ENCODE measurements at regions not wholly inside any gene's neighbourhood (a gene's known extent, or its start where the extent isn't known, plus 50 kb on each side); places are given as distances from the start of the nearest gene placed in this dataset.

GRCh38 chr2:7879483-7879835, 802.4 kb upstream of the ID2 start:
- no peaks in the 10 kb centered on the region for H3K27me3 ChIP-seq (replicated peaks)
- no peaks in the 10 kb centered on the region for H3K9me3 ChIP-seq (replicated peaks)
- H3K27ac ChIP-seq = peak overlapping the region; percentile 45
- no peak overlapping the region for H3K4me3 ChIP-seq
- DNase-seq (ENCODE audit: low read depth in 1 of 2, low spot score in 2 of 2) = no peak
- no peaks in the 10 kb centered on the region for H3K36me3 ChIP-seq
- peaks cover 44% of the 10 kb centered on the region for H3K4me1 ChIP-seq (replicated peaks)

- H3K27ac ChIP-seq = peak overlapping the region; percentile 45
- H3K36me3 ChIP-seq = no peaks in the 10 kb centered on the region
- H3K9me3 ChIP-seq (replicated peaks) = no peaks in the 10 kb centered on the region
- H3K27me3 ChIP-seq (replicated peaks) = no peaks in the 10 kb centered on the region
- no peak for DNase-seq (ENCODE audit: low read depth in 1 of 2, low spot score in 2 of 2)
- peaks cover 44% of the 10 kb centered on the region for H3K4me1 ChIP-seq (replicated peaks)
- no peak overlapping the region for H3K4me3 ChIP-seq
These were observed 801.7 kb upstream of the ID2 start for GRCh38 chr2:7880126-7880525.

- H3K36me3 ChIP-seq = no peaks in the 10 kb centered on the region
- DNase-seq (ENCODE audit: low read depth in 1 of 2, low spot score in 2 of 2) = no peak
- no peaks in the 10 kb centered on the region for H3K27me3 ChIP-seq (replicated peaks)
- no peaks in the 10 kb centered on the region for H3K9me3 ChIP-seq (replicated peaks)
- H3K4me1 ChIP-seq (replicated peaks) = peaks cover 44% of the 10 kb centered on the region
- no peak overlapping the region for H3K4me3 ChIP-seq
- peak overlapping the region; percentile 45 for H3K27ac ChIP-seq
These were observed 801.3 kb upstream of the ID2 start for GRCh38 chr2:7880566-7880965.

GRCh38 chr2:7881063-7881462, 800.8 kb upstream of the ID2 start:
- Histone ChIP-seq H3K9me3 (replicated peaks) (no peaks in the 10 kb centered on the region), H3K27me3 (replicated peaks) (no peaks in the 10 kb centered on the region), H3K4me1 (replicated peaks) (peaks cover 44% of the 10 kb centered on the region), H3K4me3 (no peak overlapping the region), H3K27ac (peak overlapping the region; percentile 45), H3K36me3 (no peaks in the 10 kb centered on the region)
- DNase-seq (ENCODE audit: low read depth in 1 of 2, low spot score in 2 of 2) = peak; percentile 59 to 85

- H3K36me3 ChIP-seq = no peaks in the 10 kb centered on the region
- H3K27ac ChIP-seq = peak overlapping the region; percentile 41
- H3K4me1 ChIP-seq (replicated peaks) = peaks cover 47% of the 10 kb centered on the region
- no peak overlapping the region for H3K4me3 ChIP-seq
- no peaks in the 10 kb centered on the region for H3K9me3 ChIP-seq (replicated peaks)
- no peak for DNase-seq (ENCODE audit: low read depth in 1 of 2, low spot score in 2 of 2)
- no peaks in the 10 kb centered on the region for H3K27me3 ChIP-seq (replicated peaks)
These were observed 800.4 kb upstream of the ID2 start for GRCh38 chr2:7881466-7881865.

GRCh38 chr2:7882296-7882695, 799.6 kb upstream of the ID2 start:
- H3K27ac ChIP-seq = no peak overlapping the region
- H3K9me3 ChIP-seq (replicated peaks) = no peaks in the 10 kb centered on the region
- no peak for DNase-seq (ENCODE audit: low read depth in 1 of 2, low spot score in 2 of 2)
- H3K27me3 ChIP-seq (replicated peaks) = no peaks in the 10 kb centered on the region
- H3K4me1 ChIP-seq (replicated peaks) = peaks cover 52% of the 10 kb centered on the region
- no peaks in the 10 kb centered on the region for H3K36me3 ChIP-seq
- H3K4me3 ChIP-seq = no peak overlapping the region

- no peak for DNase-seq (ENCODE audit: low read depth in 1 of 2, low spot score in 2 of 2)
- Histone ChIP-seq H3K36me3 (no peaks in the 10 kb centered on the region), H3K4me3 (no peak overlapping the region), H3K27ac (no peak overlapping the region), H3K4me1 (replicated peaks) (peaks cover 45% of the 10 kb centered on the region), H3K27me3 (replicated peaks) (no peaks in the 10 kb centered on the region), H3K9me3 (replicated peaks) (no peaks in the 10 kb centered on the region)
These were observed 797.5 kb upstream of the ID2 start for GRCh38 chr2:7884338-7884737.

- Histone ChIP-seq H3K36me3 (no peaks in the 10 kb centered on the region), H3K27ac (no peak overlapping the region), H3K4me1 (replicated peaks) (peaks cover 22% of the 10 kb centered on the region), H3K9me3 (replicated peaks) (no peaks in the 10 kb centered on the region), H3K4me3 (no peak overlapping the region), H3K27me3 (replicated peaks) (no peaks in the 10 kb centered on the region)
- DNase-seq (ENCODE audit: low read depth in 1 of 2, low spot score in 2 of 2) = peak in 1 of 2 experiments; percentile 23
These were observed 795.2 kb upstream of the ID2 start for GRCh38 chr2:7886666-7887065.

- H3K36me3 ChIP-seq = no peaks in the 10 kb centered on the region
- H3K9me3 ChIP-seq (replicated peaks) = no peaks in the 10 kb centered on the region
- no peaks in the 10 kb centered on the region for H3K27me3 ChIP-seq (replicated peaks)
- peaks cover 14% of the 10 kb centered on the region for H3K4me1 ChIP-seq (replicated peaks)
- no peak for DNase-seq (ENCODE audit: low read depth in 1 of 2, low spot score in 2 of 2)
- no peak overlapping the region for H3K4me3 ChIP-seq
- H3K27ac ChIP-seq = no peak overlapping the region
These were observed 794.4 kb upstream of the ID2 start for GRCh38 chr2:7887441-7887840.

GRCh38 chr2:7888876-7889275, 793.0 kb upstream of the ID2 start:
- Histone ChIP-seq H3K9me3 (replicated peaks) (no peaks in the 10 kb centered on the region), H3K4me1 (replicated peaks) (peaks cover 8% of the 10 kb centered on the region), H3K36me3 (no peaks in the 10 kb centered on the region), H3K4me3 (no peak overlapping the region), H3K27me3 (replicated peaks) (no peaks in the 10 kb centered on the region), H3K27ac (no peak overlapping the region)
- no peak for DNase-seq (ENCODE audit: low read depth in 1 of 2, low spot score in 2 of 2)

- no peaks in the 10 kb centered on the region for H3K9me3 ChIP-seq (replicated peaks)
- H3K4me1 ChIP-seq (replicated peaks) = peaks cover 16% of the 10 kb centered on the region
- no peaks in the 10 kb centered on the region for H3K36me3 ChIP-seq
- no peak overlapping the region for H3K4me3 ChIP-seq
- no peak overlapping the region for H3K27ac ChIP-seq
- no peak for DNase-seq (ENCODE audit: low read depth in 1 of 2, low spot score in 2 of 2)
- no peaks in the 10 kb centered on the region for H3K27me3 ChIP-seq (replicated peaks)
These were observed 790.5 kb upstream of the ID2 start for GRCh38 chr2:7891312-7891711.

GRCh38 chr2:7895289-7895688, 786.6 kb upstream of the ID2 start:
- Histone ChIP-seq H3K4me3 (no peak overlapping the region), H3K36me3 (no peaks in the 10 kb centered on the region), H3K27me3 (replicated peaks) (no peaks in the 10 kb centered on the region), H3K4me1 (replicated peaks) (peaks cover 9% of the 10 kb centered on the region; the same call in 1 of the 2 replicates), H3K9me3 (replicated peaks) (no peaks in the 10 kb centered on the region), H3K27ac (no peak overlapping the region)
- DNase-seq (ENCODE audit: low read depth in 1 of 2, low spot score in 2 of 2) = no peak

GRCh38 chr2:7896940-7897487, 784.8 kb upstream of the ID2 start:
- no peaks in the 10 kb centered on the region for H3K36me3 ChIP-seq
- no peak overlapping the region for H3K27ac ChIP-seq
- H3K4me1 ChIP-seq (replicated peaks) = peaks cover 9% of the 10 kb centered on the region; the same call in 1 of the 2 replicates
- DNase-seq (ENCODE audit: low read depth in 1 of 2, low spot score in 2 of 2) = no peak
- no peaks in the 10 kb centered on the region for H3K27me3 ChIP-seq (replicated peaks)
- H3K9me3 ChIP-seq (replicated peaks) = no peaks in the 10 kb centered on the region
- H3K4me3 ChIP-seq = no peak overlapping the region

- DNase-seq (ENCODE audit: low read depth in 1 of 2, low spot score in 2 of 2) = no peak
- Histone ChIP-seq H3K36me3 (no peaks in the 10 kb centered on the region), H3K27me3 (replicated peaks) (no peaks in the 10 kb centered on the region), H3K27ac (no peak overlapping the region), H3K4me3 (no peak overlapping the region), H3K4me1 (replicated peaks) (peaks cover 9% of the 10 kb centered on the region; the same call in 1 of the 2 replicates), H3K9me3 (replicated peaks) (no peaks in the 10 kb centered on the region)
These were observed 782.6 kb upstream of the ID2 start for GRCh38 chr2:7899241-7899640.

GRCh38 chr2:7899923-7900322, 781.9 kb upstream of the ID2 start:
- Histone ChIP-seq H3K4me3 (no peak overlapping the region), H3K9me3 (replicated peaks) (no peaks in the 10 kb centered on the region), H3K36me3 (no peaks in the 10 kb centered on the region), H3K4me1 (replicated peaks) (peaks cover 7% of the 10 kb centered on the region; the same call in 1 of the 2 replicates), H3K27me3 (replicated peaks) (no peaks in the 10 kb centered on the region), H3K27ac (no peak overlapping the region)
- no peak for DNase-seq (ENCODE audit: low read depth in 1 of 2, low spot score in 2 of 2)

All from SJSA1 (cell line).